HCT116 (cell line): ENCODE measurements at regions not wholly inside any gene's neighbourhood (a gene's known extent, or its start where the extent isn't known, plus 50 kb on each side); places are given as distances from the start of the nearest gene placed in this dataset.
"Not testable (repeated sequence)": the region's sequence is repeated elsewhere in the genome, so short reads cannot be mapped to it uniquely, and the experiment has no call there.

Experiments used
- ATAC-seq: fragments of 200-7000 bp; cut with Tn5 transposase; 2 replicates; pipeline ENCODE4 v1.9.1; 2020; ENCODE audit warnings: mild to moderate bottlenecking, moderate library complexity
- BruUV-seq: library from RNA; stranded (reverse); fragments of 400-500 nt; replicated peaks from 2 replicates; lab custom pipeline; 2021; lab: Mats Ljungman, UMichigan
- CTCF ChIA-PET: fragments of 300-600 bp; sonication (Branson Sonifier 250); formaldehyde crosslinking; loops from one replicate; lab custom pipeline; 2021; ENCODE audit warnings: antibody characterized with exemption; lab: Charles Lee
- POLR2A ChIA-PET: fragments of 300-600, 350-600 bp; sonication (Branson Sonifier 250); formaldehyde crosslinking; loops from one replicate; lab custom pipeline; 2021; ENCODE audit warnings: antibody characterized with exemption; lab: Charles Lee
- RAD21 ChIA-PET, 2 experiments: fragments of 300-600 bp; sonication (Branson Sonifier 250); formaldehyde crosslinking; loops; one replicate each; lab custom pipeline; 2023; ENCODE audit warnings: low total read pairs in 2 of 2; ENCODE audit not compliant: uncharacterized antibody in 2 of 2, unreplicated experiment in 2 of 2, low non-redundant PET in 1 of 2; lab: Charles Lee
- DNase-seq: peaks from one replicate; pipeline ENCODE4 v3.0.0-alpha.2; 2010; ENCODE audit warnings: low read depth, low spot score
- H2AFZ ChIP-seq: fragments of 200-600 bp; shearing (Covaris generic), sonication (generic); 2 replicates; pipeline ENCODE4 v1.6.1; 2017; ENCODE audit warnings: low read depth, mixed run types, mixed read lengths, antibody characterized with exemption, low read length; ENCODE audit not compliant: poor library complexity, severe bottlenecking
- H3K27ac ChIP-seq: 2 replicates; pipeline ENCODE4 v1.5.1; 2012; ENCODE audit warnings: low read depth, low read length
- H3K27me3 ChIP-seq: fragments of 200-600 bp; sonication (generic); 2 replicates; pipeline ENCODE4 v1.6.1; 2016; ENCODE audit warnings: mixed run types, low read length, mixed read lengths; ENCODE audit not compliant: insufficient read depth
- H3K36me3 ChIP-seq, 2 experiments: fragments of 200-500 bp in 1 of 2; fragments of 200-600 bp in 1 of 2; sonication (Bioruptor generic) in 1 of 2; sonication (generic) in 1 of 2; 2 replicates each; pipeline versions ENCODE4 v1.5.1 to v1.6.1; 2014 to 2016; ENCODE audit warnings: low read length in 2 of 2, inconsistent platforms in 1 of 2, mixed read lengths in 1 of 2, mixed run types in 1 of 2; ENCODE audit not compliant: insufficient read depth in 2 of 2, control insufficient read depth in 1 of 2
- H3K4me1 ChIP-seq, 2 experiments: fragments of 200-600 bp in 1 of 2; sonication (generic) in 1 of 2; 2 replicates each; pipeline versions ENCODE4 v1.5.1 to v1.6.1; 2012 to 2017; ENCODE audit warnings: low read length in 2 of 2, inconsistent platforms in 1 of 2, mild to moderate bottlenecking in 1 of 2, mixed read lengths in 1 of 2, mixed run types in 1 of 2, moderate library complexity in 1 of 2; ENCODE audit not compliant: insufficient read depth in 2 of 2, control insufficient read depth in 1 of 2
- H3K4me2 ChIP-seq: fragments of 200-600 bp; sonication (generic); 2 replicates; pipeline ENCODE4 v1.6.1; 2017; ENCODE audit warnings: mixed run types, low read length, mixed read lengths
- H3K4me3 ChIP-seq, 2 experiments: fragments of 200-600 bp in 1 of 2; sonication (generic) in 1 of 2; replicated peaks in 1 of 2; 2 replicates each; pipeline ENCODE4 v1.5.1; 2011 to 2016; ENCODE audit warnings: low read length in 2 of 2, control low read depth in 1 of 2, low read depth in 1 of 2, mild to moderate bottlenecking in 1 of 2, mixed read lengths in 1 of 2, mixed run types in 1 of 2
- H3K79me2 ChIP-seq: fragments of 200-600 bp; sonication (generic); 2 replicates; pipeline ENCODE4 v1.6.1; 2017; ENCODE audit warnings: mild to moderate bottlenecking, mixed run types, low read length, moderate library complexity, mixed read lengths; ENCODE audit not compliant: insufficient read depth
- H3K9ac ChIP-seq: fragments of 200-600 bp; sonication (generic); 2 replicates; pipeline ENCODE4 v1.6.1; 2016; ENCODE audit warnings: low read length, mixed read lengths
- H3K9me2 ChIP-seq: fragments of 200-600 bp; sonication (generic), shearing (Covaris generic); 2 replicates; pipeline ENCODE4 v1.6.1; 2017; ENCODE audit warnings: mixed run types, mild to moderate bottlenecking, moderate library complexity; ENCODE audit not compliant: insufficient read depth
- H3K9me3 ChIP-seq, 2 experiments: fragments of 200-500 bp in 1 of 2; fragments of 200-600 bp in 1 of 2; sonication (Bioruptor generic) in 1 of 2; sonication (generic) in 1 of 2; 2 replicates each; pipeline ENCODE4 v1.6.1; 2014 to 2017; ENCODE audit warnings: low read length in 2 of 2, mixed read lengths in 2 of 2, inconsistent platforms in 1 of 2, low read depth in 1 of 2, mild to moderate bottlenecking in 1 of 2, mixed run types in 1 of 2, moderate library complexity in 1 of 2; ENCODE audit not compliant: control insufficient read depth in 1 of 2, insufficient read depth in 1 of 2
- H4K20me1 ChIP-seq: fragments of 200-600 bp; sonication (generic), shearing (Covaris generic); 2 replicates; pipeline ENCODE4 v1.6.1; 2017; ENCODE audit warnings: mixed run types, mild to moderate bottlenecking, moderate library complexity; ENCODE audit not compliant: insufficient read depth
- intact Hi-C: fragments of 100-400 bp; cut with micrococcal nuclease; formaldehyde crosslinking; loops from 2 replicates; pipeline ENCODE4 v1.10.0; 2022

GRCh38 chr15:21357056-21357455, 83.2 kb downstream of the POTEB3 start:
- H3K9me3 ChIP-seq, H2AFZ ChIP-seq, H3K9ac ChIP-seq, H3K4me2 ChIP-seq, H3K79me2 ChIP-seq, intact Hi-C loops, H3K4me3 ChIP-seq, H3K9me2 ChIP-seq, CTCF ChIA-PET, H3K27me3 ChIP-seq, RAD21 ChIA-PET, DNase-seq, H3K27ac ChIP-seq, H3K36me3 ChIP-seq, ATAC-seq, H4K20me1 ChIP-seq, POLR2A ChIA-PET, BruUV-seq, H3K4me1 ChIP-seq: not testable (repeated sequence)

GRCh38 chr15:21355944-21356343, 84.4 kb downstream of the POTEB3 start:
- POLR2A ChIA-PET, CTCF ChIA-PET: not testable (repeated sequence)

GRCh38 chr15:21354597-21354996, 85.7 kb downstream of the POTEB3 start:
- H3K36me3 ChIP-seq, H2AFZ ChIP-seq, H3K9ac ChIP-seq, CTCF ChIA-PET, H3K27me3 ChIP-seq, H3K27ac ChIP-seq, intact Hi-C loops, ATAC-seq, POLR2A ChIA-PET, DNase-seq, H3K9me2 ChIP-seq, RAD21 ChIA-PET, H4K20me1 ChIP-seq, BruUV-seq, H3K4me2 ChIP-seq, H3K4me3 ChIP-seq, H3K9me3 ChIP-seq, H3K79me2 ChIP-seq, H3K4me1 ChIP-seq: not testable (repeated sequence)

More at GRCh38 chr15:21355944-21356343, 84.4 kb downstream of the POTEB3 start:
- ATAC-seq, H3K9ac ChIP-seq, H3K4me1 ChIP-seq, RAD21 ChIA-PET, H3K9me2 ChIP-seq, H3K4me2 ChIP-seq, H3K36me3 ChIP-seq, H4K20me1 ChIP-seq, H2AFZ ChIP-seq, H3K9me3 ChIP-seq, BruUV-seq, H3K4me3 ChIP-seq, H3K27me3 ChIP-seq, intact Hi-C loops, H3K79me2 ChIP-seq, H3K27ac ChIP-seq, DNase-seq: not testable (repeated sequence)

GRCh38 chr15:21352670-21353318, 87.5 kb downstream of the POTEB3 start:
- H3K9ac ChIP-seq, H3K79me2 ChIP-seq, H3K36me3 ChIP-seq, H3K9me2 ChIP-seq, H4K20me1 ChIP-seq, H3K9me3 ChIP-seq, CTCF ChIA-PET, RAD21 ChIA-PET, H3K27ac ChIP-seq, H3K27me3 ChIP-seq, intact Hi-C loops, BruUV-seq, H2AFZ ChIP-seq, H3K4me1 ChIP-seq, ATAC-seq, H3K4me3 ChIP-seq, DNase-seq, POLR2A ChIA-PET, H3K4me2 ChIP-seq: not testable (repeated sequence)
